RWPE2 (cell line): ENCODE measurements at regions not wholly inside any gene's neighbourhood (a gene's known extent, or its start where the extent isn't known, plus 50 kb on each side); places are given as distances from the start of the nearest gene placed in this dataset.

Source experiments
- ATAC-seq: fragments of 200-7000 bp; cut with Tn5 transposase; 3 replicates; pipeline ENCODE4 v1.9.1; 2021; ENCODE audit warnings: low read depth
- DNase-seq: peaks from one replicate; pipeline ENCODE4 v3.0.0-alpha.2; 2020; ENCODE audit warnings: low spot score
- H3K27ac ChIP-seq: fragments of 450-650 bp; 2 replicates; pipeline ENCODE4 v1.5.1; 2017; ENCODE audit warnings: mild to moderate bottlenecking; ENCODE audit not compliant: poor library complexity, severe bottlenecking
- H3K27me3 ChIP-seq: fragments of 250-450 bp; sonication (Bioruptor Pico); 2 replicates; pipeline ENCODE4 v1.5.1; 2021; ENCODE audit warnings: mild to moderate bottlenecking, moderate library complexity; ENCODE audit not compliant: insufficient read depth, poor library complexity, severe bottlenecking
- H3K36me3 ChIP-seq: fragments of 250-450 bp; sonication (Bioruptor Pico); 2 replicates; pipeline ENCODE4 v1.5.1; 2020; ENCODE audit warnings: low read depth, mild to moderate bottlenecking, moderate library complexity
- H3K4me1 ChIP-seq: fragments of 250-450 bp; sonication (Bioruptor Pico); 2 replicates; pipeline ENCODE4 v1.5.1; 2021; ENCODE audit warnings: mild to moderate bottlenecking, moderate library complexity; ENCODE audit not compliant: insufficient read depth, poor library complexity, severe bottlenecking
- H3K4me3 ChIP-seq: fragments of 250-450 bp; sonication (Bioruptor Pico); 2 replicates; pipeline ENCODE4 v1.5.1; 2021; ENCODE audit warnings: mild to moderate bottlenecking, moderate library complexity; ENCODE audit not compliant: severe bottlenecking
- H3K9me3 ChIP-seq: fragments of 250-450 bp; sonication (Bioruptor Pico); 2 replicates; pipeline ENCODE4 v1.5.1; 2021; ENCODE audit warnings: mild to moderate bottlenecking, moderate library complexity; ENCODE audit not compliant: severe bottlenecking
- CTCF ChIP-seq: fragments of 450-650 bp; IDR thresholded peaks from one replicate; pipeline ENCODE4 v1.5.1; 2017; ENCODE audit warnings: mild to moderate bottlenecking, moderate library complexity; ENCODE audit not compliant: poor library complexity, severe bottlenecking

DNA sequence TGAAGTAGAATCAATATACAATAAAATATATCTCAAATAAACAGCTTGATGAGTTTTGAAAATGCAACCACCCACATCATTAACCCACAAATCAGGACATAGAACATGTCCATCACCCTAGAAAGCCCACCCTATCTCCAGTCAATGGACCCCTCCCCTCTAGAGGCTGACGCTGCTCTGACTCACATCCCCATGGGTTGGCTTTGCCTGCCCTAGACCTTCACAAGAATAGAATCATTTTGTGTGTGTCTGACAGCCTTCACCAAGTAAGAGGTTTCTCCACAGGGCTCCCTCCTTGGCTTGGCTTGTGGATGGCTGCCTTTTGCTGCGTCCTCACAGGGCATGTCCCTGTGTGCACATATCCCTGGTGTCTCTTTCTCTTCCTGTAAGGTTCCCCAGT is 250.2 kb upstream of the RTL1 start:
- Histone ChIP-seq H3K9me3 (no peaks in the 10 kb centered on the region), H3K27me3 (no peaks in the 10 kb centered on the region)

GRCh38 chr14:101155575-101155974 is 252.1 kb upstream of the RTL1 start:
- Histone ChIP-seq H3K27ac (no peak overlapping the region), H3K36me3 (no peaks in the 10 kb centered on the region), H3K4me3 (no peak overlapping the region), H3K27me3 (no peaks in the 10 kb centered on the region), H3K4me1 (peaks cover 13% of the 10 kb centered on the region), H3K9me3 (no peaks in the 10 kb centered on the region)
- ATAC-seq (no peak), DNase-seq (no peak)
- TF ChIP-seq CTCF, result no peak

More for the DNA sequence above, 250.2 kb upstream of the RTL1 start:
- Histone ChIP-seq H3K36me3 (no peaks in the 10 kb centered on the region), H3K27ac (no peak overlapping the region), H3K4me3 (no peak overlapping the region), H3K4me1 (peaks cover 13% of the 10 kb centered on the region)
- TF ChIP-seq CTCF, result no peak
- ATAC-seq (no peak), DNase-seq (no peak)

- DNase-seq (no peak), ATAC-seq (no peak)
- Histone ChIP-seq H3K4me1 (no peaks in the 10 kb centered on the region), H3K9me3 (peaks cover 4% of the 10 kb centered on the region), H3K36me3 (no peaks in the 10 kb centered on the region), H3K4me3 (no peak overlapping the region), H3K27me3 (no peaks in the 10 kb centered on the region), H3K27ac (no peak overlapping the region)
- TF ChIP-seq CTCF, result no peak
Measured at GRCh38 chr14:101167428-101167827, 263.9 kb upstream of the RTL1 start.

GRCh38 chr14:101169267-101169666 is 265.7 kb upstream of the RTL1 start:
- H3K4me1 ChIP-seq, result no peaks in the 10 kb centered on the region
- no peak overlapping the region for H3K27ac ChIP-seq
- H3K36me3 ChIP-seq, result no peaks in the 10 kb centered on the region
- no peak for DNase-seq
- TF ChIP-seq CTCF, result no peak
- no peak for ATAC-seq
- no peak overlapping the region for H3K4me3 ChIP-seq
- H3K9me3 ChIP-seq, result peaks cover 4% of the 10 kb centered on the region
- H3K27me3 ChIP-seq, result no peaks in the 10 kb centered on the region

DNA sequence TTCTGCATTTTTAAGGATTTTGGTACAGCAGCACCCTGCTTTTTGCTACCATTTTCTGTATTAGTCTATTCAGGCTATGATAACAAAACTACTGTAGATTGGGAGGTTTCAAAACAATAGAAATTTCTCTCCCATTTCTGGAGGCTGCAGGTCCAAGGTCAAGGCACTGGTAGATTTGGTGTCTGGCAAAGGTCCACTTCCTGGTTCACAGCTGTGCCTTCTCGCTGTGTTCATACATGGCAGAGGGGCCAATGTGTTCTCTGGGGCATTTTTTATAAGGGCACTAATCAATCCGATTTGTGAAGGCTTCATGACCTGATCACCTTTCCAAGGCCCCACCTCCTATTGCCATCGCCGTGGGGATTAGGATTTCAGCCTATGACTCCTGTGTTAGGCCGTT is 268.1 kb upstream of the RTL1 start:
- no peak for DNase-seq
- Histone ChIP-seq H3K36me3 (no peaks in the 10 kb centered on the region), H3K9me3 (peaks cover 4% of the 10 kb centered on the region), H3K4me3 (no peak overlapping the region), H3K27me3 (no peaks in the 10 kb centered on the region), H3K27ac (no peak overlapping the region), H3K4me1 (no peaks in the 10 kb centered on the region)
- no peak for TF ChIP-seq CTCF
- ATAC-seq, result no peak
